A549 (cell line): ENCODE measurements at regions not wholly inside any gene's neighbourhood (a gene's known extent, or its start where the extent isn't known, plus 50 kb on each side); places are given as distances from the start of the nearest gene placed in this dataset.

Experiments used
- ATAC-seq, 2 experiments: fragments of 200-7000 bp in 1 of 2; fragments of >200 bp in 1 of 2; cut with Nextera tagmentation in 1 of 2; cut with Tn5 transposase in 1 of 2; 3 replicates each; pipeline versions ENCODE4 v1.8.0 to v1.9.1; 2018 to 2020; ENCODE audit warnings: mild to moderate bottlenecking in 1 of 2, moderate library complexity in 1 of 2
- CTCF ChIA-PET: fragments of 300-600 bp; sonication (Branson Sonifier 250); formaldehyde crosslinking; extraction: SDS; loops from one replicate; lab custom pipeline; 2021; ENCODE audit warnings: antibody characterized with exemption, inconsistent platforms; lab: Yijun Ruan, JAX
- POLR2A ChIA-PET: fragments of 350-600 bp; formaldehyde crosslinking; extraction: SDS; loops from one replicate; lab custom pipeline; 2021; ENCODE audit warnings: antibody characterized with exemption, inconsistent platforms; lab: Yijun Ruan, JAX
- DNase-seq, 2 experiments: peaks; one replicate each; pipeline versions ENCODE4 v3.0.0 to v3.0.0-alpha.2; 2011 to 2016; ENCODE audit warnings: low read depth in 1 of 2, low spot score in 1 of 2
- FAIRE-seq: peaks from 2 replicates; lab custom pipeline; 2011; peaks lifted over from hg19 to GRCh38; lab: Jason Lieb, UNC
- H3K27ac ChIP-seq, 2 experiments: fragments of >200 bp; sonication (Bioruptor Twin); formaldehyde crosslinking; 3 replicates each; pipeline ENCODE4 v1.5.1; 2016 to 2017
- H3K4me1 ChIP-seq: fragments of >200 bp; sonication (Bioruptor Twin); formaldehyde crosslinking; 3 replicates; pipeline ENCODE4 v1.6.1; 2016
- H3K4me2 ChIP-seq: fragments of >200 bp; sonication (Bioruptor Twin); formaldehyde crosslinking; 3 replicates; pipeline ENCODE4 v1.6.1; 2016
- H3K4me3 ChIP-seq: fragments of >200 bp; sonication (Bioruptor Twin); formaldehyde crosslinking; 3 replicates; pipeline ENCODE4 v1.5.1; 2016
- H3K9me3 ChIP-seq: fragments of >200 bp; sonication (Bioruptor Twin); formaldehyde crosslinking; 3 replicates; pipeline ENCODE4 v1.6.1; 2016
- ATOH8 ChIP-seq: fragments of 250-450 bp; sonication (Bioruptor Pico); IDR thresholded peaks from 2 replicates; pipeline ENCODE4 v1.5.0; 2020; ENCODE audit warnings: low read depth, mild to moderate bottlenecking, moderate library complexity
- CHD2 ChIP-seq: fragments of 150-350 bp; IDR thresholded peaks from 2 replicates; pipeline ENCODE4 v1.6.1; 2014; ENCODE audit warnings: low read length; ENCODE audit not compliant: partially characterized antibody
- HDAC2 ChIP-seq: fragments of 200-600 bp; sonication (generic); IDR thresholded peaks from 2 replicates; pipeline ENCODE4 v1.6.1; 2016
- HEYL ChIP-seq: fragments of 250-450 bp; sonication (Bioruptor Pico); IDR thresholded peaks from 2 replicates; pipeline ENCODE4 v1.8.0; 2021; ENCODE audit warnings: mild to moderate bottlenecking, moderate library complexity
- HMGXB4 ChIP-seq: fragments of 250-450 bp; sonication (Bioruptor Pico); IDR thresholded peaks from 2 replicates; pipeline ENCODE4 v1.5.0; 2021; ENCODE audit warnings: mild to moderate bottlenecking, moderate library complexity, borderline replicate concordance
- HOXB13 ChIP-seq: fragments of 250-450 bp; sonication (Bioruptor Pico); IDR thresholded peaks from 2 replicates; pipeline ENCODE4 v1.5.0; 2020; ENCODE audit warnings: low read depth, mild to moderate bottlenecking, moderate library complexity
- KDM1A ChIP-seq: fragments of 200-600 bp; sonication (generic); IDR thresholded peaks from 2 replicates; pipeline ENCODE4 v1.6.1; 2016; ENCODE audit warnings: low read depth, mild to moderate bottlenecking
- MAFK ChIP-seq: fragments of 450-650 bp; IDR thresholded peaks from 2 replicates; pipeline ENCODE4 v1.6.1; 2014; ENCODE audit not compliant: partially characterized antibody
- MYC ChIP-seq: IDR thresholded peaks from 2 replicates; pipeline ENCODE4 v1.6.1; 2012; ENCODE audit warnings: mild to moderate bottlenecking, inconsistent platforms, low read length, improper control_type of control experiment, borderline replicate concordance
- RARB ChIP-seq: fragments of 250-450 bp; sonication (Bioruptor Pico); IDR thresholded peaks from 2 replicates; pipeline ENCODE4 v1.8.0; 2021; ENCODE audit warnings: mild to moderate bottlenecking, moderate library complexity
- REST ChIP-seq: fragments of 200-600 bp; sonication (generic); IDR thresholded peaks from 2 replicates; pipeline ENCODE4 v1.6.1; 2016; ENCODE audit warnings: antibody characterized with exemption, mild to moderate bottlenecking, moderate library complexity
- RFX5 ChIP-seq: fragments of 450-650 bp; IDR thresholded peaks from 2 replicates; pipeline ENCODE4 v1.7.1; 2014; ENCODE audit warnings: antibody characterized with exemption, mild to moderate bottlenecking, moderate library complexity
- RNF2 ChIP-seq: fragments of 200-600 bp; sonication (generic); IDR thresholded peaks from 2 replicates; pipeline ENCODE4 v1.6.1; 2016; ENCODE audit warnings: low read depth, mild to moderate bottlenecking, antibody characterized with exemption, moderate library complexity, borderline replicate concordance
- SREBF2 ChIP-seq: fragments of 450-650 bp; IDR thresholded peaks from 2 replicates; pipeline ENCODE4 v1.6.1; 2014; ENCODE audit warnings: mild to moderate bottlenecking, moderate library complexity
- TP53 ChIP-seq: fragments of 250-450 bp; sonication (Bioruptor Pico); IDR thresholded peaks from 2 replicates; pipeline ENCODE4 v1.5.0; 2021; ENCODE audit warnings: mild to moderate bottlenecking, moderate library complexity
- ZC3H11A ChIP-seq: fragments of 450-650 bp; IDR thresholded peaks from 2 replicates; pipeline ENCODE4 v1.6.1; 2014; ENCODE audit warnings: antibody characterized with exemption, mild to moderate bottlenecking
- ZSCAN20 ChIP-seq: fragments of 250-450 bp; sonication (Bioruptor Pico); IDR thresholded peaks from 2 replicates; pipeline ENCODE4 v1.8.0; 2022; ENCODE audit warnings: mild to moderate bottlenecking, moderate library complexity
- WGBS: methylation state at CpG from one replicate; pipeline ENCODE4 v1.1.6; 2017; ENCODE audit errors: missing lambda C conversion rate; 5-methylcytosine and 5-hydroxymethylcytosine counted together

GRCh38 chr16:47940466-47940865 is 215.3 kb downstream of the ABCC12 start (continued):
- TF ChIP-seq ATOH8 (CRISPR knock-in tag) = no peak
- no peak for TF ChIP-seq HEYL (CRISPR knock-in tag)
- TF ChIP-seq SREBF2 = no peak
- no peak for TF ChIP-seq HDAC2
- TF ChIP-seq HOXB13 (CRISPR knock-in tag) = no peak
- TF ChIP-seq ZSCAN20 (CRISPR knock-in tag) = no peak
- no peak for TF ChIP-seq HMGXB4 (CRISPR knock-in tag)
- TF ChIP-seq RNF2 = no peak

GRCh38 chr16:47939680-47940079 is 216.1 kb downstream of the ABCC12 start:
- POLR2A ChIA-PET = no interaction called here
- H3K27ac ChIP-seq = no peak overlapping the region
- CTCF ChIA-PET = no interaction called here
- H3K4me1 ChIP-seq = no peaks in the 10 kb centered on the region
- TF ChIP-seq RFX5 (no peak), CHD2 (no peak), SREBF2 (no peak), REST (no peak), TP53 (CRISPR knock-in tag) (no peak), RARB (no peak), ATOH8 (CRISPR knock-in tag) (no peak), MAFK (no peak), MYC (no peak), ZC3H11A (no peak), RNF2 (no peak)
- no peak overlapping the region for H3K4me2 ChIP-seq
- no peak for FAIRE-seq
- WGBS = 51% methylated on average over 4 of the region's 4 CpGs
- H3K9me3 ChIP-seq = no peaks in the 10 kb centered on the region
- no peak for DNase-seq
- no peak for ATAC-seq
- H3K4me3 ChIP-seq = no peak overlapping the region

- CTCF ChIA-PET = no interaction called here
Observed at GRCh38 chr16:47938272-47938671, 217.5 kb downstream of the ABCC12 start.

More at GRCh38 chr16:47938272-47938671, 217.5 kb downstream of the ABCC12 start:
- ATAC-seq = no peak
- Histone ChIP-seq H3K4me1 (no peaks in the 10 kb centered on the region), H3K4me3 (no peak overlapping the region), H3K4me2 (no peak overlapping the region), H3K9me3 (no peaks in the 10 kb centered on the region)
- WGBS = 88% methylated on average over 1 of the region's 1 CpG
- POLR2A ChIA-PET = no interaction called here
- DNase-seq = no peak
- no peak for FAIRE-seq
- TF ChIP-seq KDM1A = no peak
- TF ChIP-seq, all 56 proteins: peak for 0
- no peak overlapping the region for H3K27ac ChIP-seq
